A673 (cell line): ENCODE measurements at regions not wholly inside any gene's neighbourhood (a gene's known extent, or its start where the extent isn't known, plus 50 kb on each side); places are given as distances from the start of the nearest gene placed in this dataset.

Experiments used
- BruUV-seq: library from RNA; stranded (reverse); fragments of 400-500 nt; replicated peaks from 2 replicates; lab custom pipeline; 2021; lab: Mats Ljungman, UMichigan
- CTCF ChIA-PET: fragments of 300-600 bp; sonication (Branson Sonifier 250); formaldehyde crosslinking; loops from one replicate; lab custom pipeline; 2022; ENCODE audit warnings: antibody characterized with exemption; lab: Charles Lee
- POLR2A ChIA-PET: fragments of 300-600 bp; sonication (Branson Sonifier 250); formaldehyde crosslinking; loops from one replicate; lab custom pipeline; 2022; ENCODE audit warnings: antibody characterized with exemption; ENCODE audit not compliant: low non-redundant PET; lab: Charles Lee
- DNase-seq: peaks from one replicate; pipeline ENCODE4 v3.0.0-alpha.2; 2015; ENCODE audit warnings: low spot score
- H3K27ac ChIP-seq: fragments of 200-600 bp; sonication (generic); 2 replicates; pipeline ENCODE4 v1.5.1; 2016; ENCODE audit warnings: mixed run types, low read depth, mild to moderate bottlenecking, mixed read lengths, antibody characterized with exemption, low read length; ENCODE audit not compliant: poor library complexity, severe bottlenecking
- H3K27me3 ChIP-seq: fragments of 200-600 bp; sonication (generic); replicated peaks from 2 replicates; pipeline ENCODE4 v1.6.1; 2017; ENCODE audit warnings: mixed run types, low read depth, mild to moderate bottlenecking, mixed read lengths, antibody characterized with exemption, low read length; ENCODE audit not compliant: insufficient read depth, poor library complexity
- H3K36me3 ChIP-seq: fragments of 200-600 bp; sonication (generic); 2 replicates; pipeline ENCODE4 v1.6.1; 2016; ENCODE audit warnings: mixed run types, mild to moderate bottlenecking, mixed read lengths, antibody characterized with exemption, low read length; ENCODE audit not compliant: insufficient read depth, poor library complexity, severe bottlenecking
- H3K4me1 ChIP-seq: fragments of 200-600 bp; sonication (generic); 2 replicates; pipeline ENCODE4 v1.6.1; 2017; ENCODE audit warnings: mixed run types, mild to moderate bottlenecking, mixed read lengths, antibody characterized with exemption, low read length; ENCODE audit not compliant: insufficient read depth, poor library complexity, severe bottlenecking
- H3K4me3 ChIP-seq: fragments of 200-600 bp; sonication (generic); 2 replicates; pipeline ENCODE4 v1.5.1; 2016; ENCODE audit warnings: low read depth, mixed run types, mild to moderate bottlenecking, mixed read lengths, low read length; ENCODE audit not compliant: poor library complexity, severe bottlenecking
- H3K9me3 ChIP-seq: fragments of 200-600 bp; sonication (generic); 2 replicates; pipeline ENCODE4 v1.6.1; 2016; ENCODE audit warnings: mixed run types, low read depth, mild to moderate bottlenecking, mixed read lengths, antibody characterized with exemption, low read length; ENCODE audit not compliant: poor library complexity, severe bottlenecking
- CTCF ChIP-seq: fragments of 300-800, 200-600 bp; sonication (generic); conservative IDR thresholded peaks from 2 replicates; pipeline ENCODE4 v1.5.1; 2017; ENCODE audit warnings: low read depth, mild to moderate bottlenecking, antibody characterized with exemption, low read length, moderate library complexity, mixed read lengths
- EZH2 ChIP-seq: fragments of 200-600 bp; sonication (generic); IDR thresholded peaks from 2 replicates; pipeline ENCODE4 v1.6.1; 2017; ENCODE audit warnings: borderline replicate concordance, low read depth, mild to moderate bottlenecking, mixed read lengths, antibody characterized with exemption, low read length; ENCODE audit not compliant: poor library complexity, severe bottlenecking
- intact Hi-C: fragments of 100-400 bp; cut with micrococcal nuclease; formaldehyde crosslinking; loops from one replicate; pipeline ENCODE4 v1.10.0; 2022; ENCODE audit not compliant: unreplicated experiment

- Histone ChIP-seq H3K4me1 (no peaks in the 10 kb centered on the region), H3K36me3 (no peaks in the 10 kb centered on the region), H3K4me3 (no peak overlapping the region), H3K27ac (no peak overlapping the region), H3K9me3 (peaks cover 3% of the 10 kb centered on the region), H3K27me3 (no peaks in the 10 kb centered on the region)
- TF ChIP-seq CTCF (no peak), EZH2 (no peak)
- ChIA-PET CTCF (no interaction called here), POLR2A (no interaction called here)
- DNase-seq = no peak
- BruUV-seq = no TSS peak
- intact Hi-C loops = no loop called here
Observed at GRCh38 chr6:23137611-23138010, 568.2 kb downstream of the HDGFL1 start.

- Histone ChIP-seq H3K4me3 (no peak overlapping the region), H3K4me1 (no peaks in the 10 kb centered on the region), H3K27me3 (no peaks in the 10 kb centered on the region), H3K9me3 (peaks cover 2% of the 10 kb centered on the region), H3K27ac (no peak overlapping the region), H3K36me3 (no peaks in the 10 kb centered on the region)
- ChIA-PET CTCF (no interaction called here), POLR2A (no interaction called here)
- TF ChIP-seq EZH2 (no peak), CTCF (no peak)
- no peak for DNase-seq
- BruUV-seq = no TSS peak
- intact Hi-C loops = no loop called here
Observed at GRCh38 chr6:23140871-23141270, 571.5 kb downstream of the HDGFL1 start.

- Histone ChIP-seq H3K27ac (no peak overlapping the region), H3K4me3 (no peak overlapping the region), H3K9me3 (no peaks in the 10 kb centered on the region), H3K4me1 (no peaks in the 10 kb centered on the region), H3K27me3 (no peaks in the 10 kb centered on the region), H3K36me3 (no peaks in the 10 kb centered on the region)
- ChIA-PET CTCF (no interaction called here), POLR2A (no interaction called here)
- TF ChIP-seq EZH2 (no peak), CTCF (no peak)
- DNase-seq = peak; percentile 6
- no TSS peak for BruUV-seq
- intact Hi-C loops = no loop called here
Observed at GRCh38 chr6:23145781-23146180, 576.4 kb downstream of the HDGFL1 start.
